ENCODE measurements at regions not wholly inside any gene's neighbourhood (a gene's known extent, or its start where the extent isn't known, plus 50 kb on each side); places are given as distances from the start of the nearest gene placed in this dataset.

DNA sequence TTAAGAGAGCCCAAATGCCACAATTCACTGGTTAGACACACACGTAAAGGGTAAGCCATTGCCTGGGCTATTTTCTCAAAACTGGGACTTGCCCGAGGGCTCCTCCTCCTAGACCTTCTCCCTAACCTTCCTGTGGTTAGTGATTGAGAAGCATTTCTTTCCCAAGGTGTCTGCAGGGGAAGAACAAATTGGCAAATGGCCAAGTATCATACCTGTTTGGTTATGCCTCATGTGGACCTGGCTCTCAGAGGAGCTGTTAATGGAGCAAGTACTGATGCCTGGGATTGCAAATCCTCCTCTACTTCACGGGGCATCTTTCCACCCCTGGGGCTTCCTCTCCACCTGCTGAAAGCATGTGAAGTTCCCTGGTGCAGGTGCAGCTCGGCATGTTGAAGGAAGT lies 187.5 kb upstream of the CYRIA start:
- no peak for TF ChIP-seq CHD1 (IDR thresholded peaks at IDR 0.05; ENCODE audit: low read depth, low read length)
- no peak for TF ChIP-seq EGR1 (IDR thresholded peaks at IDR 0.05; ENCODE audit: borderline replicate concordance in 1 of 2, low read depth in 2 of 2, low read length in 2 of 2)
- no peak for TF ChIP-seq GATAD2B (conservative IDR thresholded peaks at IDR 0.05; ENCODE audit: low read depth)
- TF ChIP-seq PML (IDR thresholded peaks at IDR 0.05; ENCODE audit: low read length) = no peak
- TF ChIP-seq ZNF687 (IDR thresholded peaks at IDR 0.05) = no peak
- TF ChIP-seq, protein P1, sequence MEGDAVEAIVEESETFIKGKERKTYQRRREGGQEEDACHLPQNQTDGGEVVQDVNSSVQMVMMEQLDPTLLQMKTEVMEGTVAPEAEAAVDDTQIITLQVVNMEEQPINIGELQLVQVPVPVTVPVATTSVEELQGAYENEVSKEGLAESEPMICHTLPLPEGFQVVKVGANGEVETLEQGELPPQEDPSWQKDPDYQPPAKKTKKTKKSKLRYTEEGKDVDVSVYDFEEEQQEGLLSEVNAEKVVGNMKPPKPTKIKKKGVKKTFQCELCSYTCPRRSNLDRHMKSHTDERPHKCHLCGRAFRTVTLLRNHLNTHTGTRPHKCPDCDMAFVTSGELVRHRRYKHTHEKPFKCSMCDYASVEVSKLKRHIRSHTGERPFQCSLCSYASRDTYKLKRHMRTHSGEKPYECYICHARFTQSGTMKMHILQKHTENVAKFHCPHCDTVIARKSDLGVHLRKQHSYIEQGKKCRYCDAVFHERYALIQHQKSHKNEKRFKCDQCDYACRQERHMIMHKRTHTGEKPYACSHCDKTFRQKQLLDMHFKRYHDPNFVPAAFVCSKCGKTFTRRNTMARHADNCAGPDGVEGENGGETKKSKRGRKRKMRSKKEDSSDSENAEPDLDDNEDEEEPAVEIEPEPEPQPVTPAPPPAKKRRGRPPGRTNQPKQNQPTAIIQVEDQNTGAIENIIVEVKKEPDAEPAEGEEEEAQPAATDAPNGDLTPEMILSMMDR (IDR thresholded peaks at IDR 0.05 in 2 of 3, conservative IDR thresholded peaks at IDR 0.05 in 1 of 3; ENCODE audit: control insufficient read depth in 2 of 3, extremely low read depth in 1 of 3, insufficient read depth in 1 of 3, low read depth in 3 of 3, low read length in 3 of 3) = no peak
- no peak for TF ChIP-seq E2F8 (IDR thresholded peaks at IDR 0.05; ENCODE audit: low read depth, partially characterized antibody)
